ENCODE measurements at regions not wholly inside any gene's neighbourhood (a gene's known extent, or its start where the extent isn't known, plus 50 kb on each side); places are given as distances from the start of the nearest gene placed in this dataset.
"Not testable (repeated sequence)": the region's sequence is repeated elsewhere in the genome, so short reads cannot be mapped to it uniquely, and the experiment has no call there.

DNA sequence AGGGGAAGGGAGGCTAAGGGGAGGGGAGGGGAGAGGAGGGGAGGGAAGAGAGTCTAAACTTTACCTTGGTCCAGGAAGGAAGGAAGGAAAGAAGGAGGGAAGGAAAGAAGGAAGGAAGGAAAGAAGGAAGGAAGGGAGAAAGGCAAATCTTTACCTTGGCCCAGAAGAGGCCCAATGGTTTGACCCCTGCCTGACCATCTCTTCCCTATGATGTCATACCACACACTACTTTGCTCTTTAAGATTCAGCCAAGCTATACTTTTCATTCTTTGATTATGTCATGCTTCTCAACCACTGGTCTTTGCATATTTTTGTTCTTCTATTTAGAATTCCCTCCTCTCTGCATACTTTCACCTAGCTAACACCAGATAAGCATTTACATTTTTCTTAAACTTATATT is 1077.5 kb downstream of the PCDH9 start:
- no peak for DNase-seq (ENCODE audit: low spot score)

GRCh38 chr13:66144357-66144756 is 1085.8 kb downstream of the PCDH9 start:
- not testable (repeated sequence) for DNase-seq (ENCODE audit: low spot score)

- no peak for DNase-seq (ENCODE audit: low spot score)
These were observed 1090.4 kb downstream of the PCDH9 start for GRCh38 chr13:66139701-66140100.

DNA sequence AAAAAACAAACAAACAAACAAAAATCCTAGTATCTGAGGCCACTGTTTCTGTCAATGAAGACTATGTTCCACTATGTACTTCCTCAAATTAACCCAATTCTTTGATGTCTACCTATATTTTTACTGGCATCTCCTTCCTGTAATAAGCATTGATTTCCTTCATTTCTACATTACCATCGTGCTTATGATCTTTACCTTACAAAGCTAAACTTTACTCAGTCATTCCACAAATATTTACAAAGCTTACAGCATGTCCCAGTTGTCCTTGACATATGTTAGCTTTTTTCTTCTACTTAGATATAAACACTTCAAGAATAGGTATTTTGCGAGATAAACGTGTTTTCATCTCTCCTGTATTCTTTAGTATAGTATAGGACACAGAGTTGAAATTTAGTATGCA is 1090.9 kb downstream of the PCDH9 start:
- no peak for DNase-seq (ENCODE audit: low spot score)

GRCh38 chr13:66138172-66138811 is 1091.8 kb downstream of the PCDH9 start:
- DNase-seq (ENCODE audit: low spot score): no peak

DNA sequence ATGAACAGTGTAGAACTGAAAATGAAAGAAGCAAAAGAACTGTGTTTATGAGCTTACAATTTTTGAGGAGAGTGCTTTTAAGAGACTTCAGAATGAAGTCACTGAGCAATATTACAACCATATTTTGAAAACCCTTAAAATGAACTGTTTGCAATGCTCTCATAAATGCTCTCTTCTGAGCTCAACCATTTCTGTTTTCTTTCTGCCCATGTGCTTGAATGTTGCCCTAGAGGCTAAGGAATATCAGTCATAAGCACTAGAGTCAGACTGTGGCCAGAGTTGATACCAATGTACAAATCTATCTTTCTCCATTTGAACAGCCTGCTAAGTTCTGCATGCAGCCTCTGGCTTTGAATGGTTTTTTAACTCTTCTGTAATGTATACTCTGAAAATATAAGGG is 1092.8 kb downstream of the PCDH9 start:
- no peak for DNase-seq (ENCODE audit: low spot score)

DNA sequence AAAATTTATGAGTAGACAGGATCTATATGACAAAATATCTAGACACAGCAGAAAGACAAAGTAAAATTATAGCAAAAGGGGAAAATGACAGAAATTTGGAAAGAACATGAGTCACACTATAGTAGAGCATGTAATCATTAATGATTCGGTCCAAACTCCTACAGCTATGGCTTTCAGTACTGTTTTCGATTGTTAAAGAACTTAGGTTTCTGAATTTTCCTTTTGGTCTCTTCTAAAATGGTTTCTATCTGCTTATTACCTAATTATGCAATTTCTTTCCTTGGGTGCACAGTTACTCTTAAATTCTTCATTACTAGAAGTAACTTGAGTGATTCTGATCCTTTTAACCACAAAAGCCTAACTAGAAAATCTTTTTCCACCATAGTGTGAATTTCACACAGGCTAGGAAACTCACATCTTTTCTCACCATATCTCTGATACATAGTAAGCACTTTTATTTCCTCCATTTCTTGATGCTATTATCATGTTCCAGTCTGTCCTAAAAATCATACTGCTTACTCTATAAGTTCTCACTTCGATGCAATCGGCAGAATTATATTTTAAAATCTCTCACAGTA is 1101.4 kb downstream of the PCDH9 start:
- DNase-seq (ENCODE audit: low spot score): no peak

- no peak for DNase-seq (ENCODE audit: low spot score)
These were observed 1101.9 kb downstream of the PCDH9 start for GRCh38 chr13:66128201-66128600.

DNA sequence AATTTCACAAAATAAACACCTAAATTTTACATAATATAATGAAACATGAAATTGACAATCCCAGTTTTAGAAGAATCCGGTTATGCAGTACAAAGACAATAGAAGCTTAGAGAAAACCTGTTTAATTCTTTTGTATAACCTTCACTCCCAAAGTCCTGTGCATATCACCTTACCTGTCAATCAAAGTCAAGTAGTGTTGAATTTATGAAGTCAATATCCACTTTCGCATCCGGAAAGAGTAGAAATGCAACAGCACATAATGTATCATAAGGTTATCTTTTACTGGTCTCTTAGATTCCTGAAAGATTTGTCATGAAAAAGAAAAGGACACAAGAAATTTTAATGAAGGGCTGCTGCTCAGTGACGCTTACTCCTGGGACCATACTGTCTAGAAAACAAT is 1112.6 kb downstream of the PCDH9 start:
- no peak for DNase-seq (ENCODE audit: low spot score)

GRCh38 chr13:66113882-66114526 is 1116.1 kb downstream of the PCDH9 start:
- DNase-seq (ENCODE audit: low spot score): no peak

DNA sequence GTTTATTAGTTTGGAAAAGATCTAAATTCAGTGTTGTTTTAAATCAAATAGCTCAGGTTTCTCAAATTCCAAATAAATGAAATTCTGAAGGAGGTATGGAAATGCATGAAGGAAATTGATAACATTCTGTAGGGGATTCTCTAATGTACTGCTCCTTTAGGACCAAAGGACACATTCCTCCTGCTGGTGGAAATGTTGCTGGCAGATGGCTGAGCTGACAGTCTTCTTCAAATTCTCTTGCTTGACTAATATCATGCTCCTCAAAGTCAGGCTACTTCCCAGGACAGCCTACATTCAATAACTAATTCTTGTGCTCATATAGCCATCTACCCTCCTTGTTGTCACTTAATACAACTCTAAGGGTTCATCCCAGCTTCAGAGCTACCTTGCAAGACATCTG is 1118.5 kb downstream of the PCDH9 start:
- DNase-seq (ENCODE audit: low spot score): no peak

DNA sequence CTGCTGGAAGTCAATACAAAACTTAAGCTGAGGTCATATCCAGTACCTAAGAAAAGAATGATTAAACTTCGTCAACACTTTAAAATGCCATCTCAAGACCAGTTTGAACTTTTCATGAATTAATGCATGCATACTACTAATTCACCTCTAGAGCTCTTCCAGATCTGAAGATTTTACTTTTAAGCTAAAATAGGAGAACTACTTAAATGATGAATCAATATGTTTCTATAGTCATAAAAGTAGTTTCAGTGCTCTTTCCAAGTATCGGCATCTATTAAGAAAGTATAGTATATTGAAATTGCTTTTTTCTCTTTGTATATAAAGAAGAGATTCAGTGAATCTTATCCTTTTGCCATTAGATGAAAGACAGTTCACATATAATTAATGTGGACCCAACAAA is 1123.9 kb downstream of the PCDH9 start:
- no peak for DNase-seq (ENCODE audit: low spot score)

DNA sequence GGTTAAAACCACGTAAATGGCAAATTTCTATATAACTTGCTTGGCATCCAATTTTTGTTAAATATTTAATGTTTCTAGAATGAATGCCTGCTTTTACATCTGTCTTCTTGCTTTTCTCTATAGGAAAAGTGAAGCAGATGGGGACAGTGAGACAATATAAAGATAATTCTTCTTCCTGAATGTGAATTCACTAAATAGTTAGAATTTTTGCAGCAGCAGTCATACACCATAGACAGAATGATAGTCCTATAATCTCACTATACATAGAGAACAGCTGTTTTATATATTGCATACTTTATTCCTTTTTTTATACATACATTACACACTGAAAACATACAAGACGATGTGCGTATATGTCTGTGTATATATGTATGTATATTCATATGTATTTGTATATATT is 1127.3 kb downstream of the PCDH9 start:
- DNase-seq (ENCODE audit: low spot score): no peak

- DNase-seq (ENCODE audit: low spot score): no peak
These were observed 1130.3 kb downstream of the PCDH9 start for GRCh38 chr13:66099825-66100224.

GRCh38 chr13:66098931-66099628 is 1131.1 kb downstream of the PCDH9 start:
- DNase-seq (ENCODE audit: low spot score): no peak

GRCh38 chr13:66089711-66090110 is 1140.4 kb downstream of the PCDH9 start:
- DNase-seq (ENCODE audit: low spot score): no peak

DNA sequence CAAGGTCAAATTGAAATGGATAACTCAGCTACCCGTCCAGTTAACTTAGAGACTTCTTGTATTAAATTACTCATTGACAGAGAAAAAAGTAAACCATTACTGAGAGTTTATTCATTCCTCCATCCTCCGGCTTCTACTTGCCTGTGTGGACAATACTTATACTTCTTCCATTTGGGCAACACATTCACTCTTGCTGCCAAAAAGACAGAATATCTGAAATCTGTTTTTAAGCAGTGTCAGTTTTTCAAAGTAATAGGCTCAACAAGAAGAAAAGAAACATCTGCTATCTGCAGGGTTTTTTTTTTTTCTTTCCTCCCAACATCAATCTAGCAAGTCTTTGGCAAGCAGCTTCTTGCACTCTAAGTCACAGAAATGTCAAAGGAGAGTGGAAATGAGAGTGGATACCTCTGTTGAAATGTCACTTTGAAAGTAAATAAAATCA is 1142.8 kb downstream of the PCDH9 start:
- DNase-seq (ENCODE audit: low spot score): no peak

DNA sequence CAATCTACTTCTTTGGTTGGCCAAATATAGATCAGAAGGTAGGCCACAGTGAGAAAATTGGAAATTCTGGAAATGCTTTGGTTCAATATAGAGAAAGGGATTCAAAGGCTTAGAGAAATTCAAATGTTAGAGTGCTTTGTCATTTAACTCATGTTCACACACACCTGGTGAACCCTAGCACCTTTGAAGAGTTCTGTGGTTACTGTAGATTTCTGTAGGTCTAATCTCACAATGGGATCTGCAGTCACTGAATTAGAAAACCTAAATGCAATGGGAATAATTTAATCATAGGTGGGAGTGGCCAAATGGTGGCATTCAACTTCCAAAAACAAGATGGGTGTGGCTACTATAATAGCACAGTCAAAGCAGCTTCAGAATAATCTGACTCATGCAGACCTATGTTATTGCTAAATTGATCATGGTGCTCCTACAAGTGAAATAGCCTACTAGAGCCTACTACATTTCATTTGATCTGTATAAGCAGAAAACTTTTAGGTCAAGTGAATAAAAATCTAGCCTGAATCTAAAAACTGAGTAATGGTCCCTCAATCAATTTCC is 1152.9 kb downstream of the PCDH9 start:
- no peak for DNase-seq (ENCODE audit: low spot score)

DNA sequence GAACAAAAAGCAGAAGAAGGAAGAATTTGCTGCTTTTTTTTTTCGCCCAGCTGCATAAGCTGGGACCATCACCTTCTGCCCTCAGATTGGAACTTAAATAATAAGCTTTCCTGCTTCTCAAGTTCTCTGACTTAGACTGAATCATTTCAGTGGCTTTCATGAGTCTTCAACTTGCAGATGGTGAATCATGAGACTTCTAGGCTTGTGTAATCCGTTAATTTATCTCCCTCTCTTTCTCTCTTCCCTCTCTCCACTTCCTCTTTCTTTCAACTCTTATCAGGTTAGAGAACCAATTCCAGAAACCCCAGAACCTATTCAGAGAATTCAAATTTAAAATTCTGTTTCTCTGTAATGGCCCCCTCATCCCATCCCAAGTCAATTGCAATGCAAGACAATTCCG is 1153.7 kb downstream of the PCDH9 start:
- no peak for DNase-seq (ENCODE audit: low spot score)

- DNase-seq (ENCODE audit: low spot score): no peak
These were observed 1156.0 kb downstream of the PCDH9 start for GRCh38 chr13:66074018-66074615.

DNA sequence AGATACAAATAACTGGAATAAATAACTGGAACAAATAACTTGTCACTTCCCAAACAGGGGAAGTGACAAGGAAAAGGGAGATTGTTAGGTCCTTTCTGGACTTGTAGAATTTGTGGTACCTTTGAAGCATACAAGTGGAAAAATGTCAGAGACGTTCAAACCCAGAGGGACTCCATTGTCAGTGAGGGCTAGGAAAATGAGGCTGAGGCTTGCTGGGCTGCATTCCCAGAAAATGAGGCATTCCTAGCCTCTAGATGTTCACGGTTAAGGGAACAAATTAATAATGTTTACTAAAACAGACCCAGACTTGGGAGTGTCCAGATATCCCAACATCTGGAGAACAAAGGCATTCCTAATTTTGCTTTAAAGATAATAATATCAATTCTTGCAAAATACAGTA is 1158.0 kb downstream of the PCDH9 start:
- not testable (repeated sequence) for DNase-seq (ENCODE audit: low spot score)

DNA sequence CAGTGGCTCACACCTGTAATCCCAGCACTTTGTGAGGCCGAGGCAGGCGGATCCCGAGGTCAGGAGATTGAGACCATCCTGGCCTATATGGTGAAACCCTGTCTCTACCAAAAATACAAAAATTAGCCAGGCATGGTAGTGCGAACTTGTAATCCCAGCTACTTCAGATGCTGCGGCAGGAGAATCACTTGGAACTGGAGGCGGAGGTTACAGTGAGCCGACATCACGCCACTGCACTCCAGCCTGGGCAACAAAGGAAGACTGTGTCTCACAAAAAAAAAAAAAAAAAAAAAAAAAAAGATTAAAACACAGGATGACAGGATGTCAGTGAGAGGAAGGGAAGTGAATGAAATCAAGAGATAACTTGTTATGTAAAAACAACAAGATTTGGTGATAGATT is 1158.5 kb downstream of the PCDH9 start:
- no peak for DNase-seq (ENCODE audit: low spot score)

Measured in activated CD4-positive, alpha-beta T cell treated with anti-CD3 and anti-CD28 coated beads, Interleukin-2, Interleukin-4, amounts not matched to agents 100 ng/mL and 50 ng/mL, durations not matched to agents 16 hours and 8 hours (primary cell).